ENCODE measurements at regions not wholly inside any gene's neighbourhood (a gene's known extent, or its start where the extent isn't known, plus 50 kb on each side); places are given as distances from the start of the nearest gene placed in this dataset.
A peak's percentile ranks its signal among the peaks of the same experiment; 100 is the strongest.
"Not testable (repeated sequence)": the region's sequence is repeated elsewhere in the genome, so short reads cannot be mapped to it uniquely, and the experiment has no call there.

- DNase-seq: no peak
Observed at GRCh38 chr15:79540551-79540950, 108.4 kb downstream of the MINAR1 start.

DNA sequence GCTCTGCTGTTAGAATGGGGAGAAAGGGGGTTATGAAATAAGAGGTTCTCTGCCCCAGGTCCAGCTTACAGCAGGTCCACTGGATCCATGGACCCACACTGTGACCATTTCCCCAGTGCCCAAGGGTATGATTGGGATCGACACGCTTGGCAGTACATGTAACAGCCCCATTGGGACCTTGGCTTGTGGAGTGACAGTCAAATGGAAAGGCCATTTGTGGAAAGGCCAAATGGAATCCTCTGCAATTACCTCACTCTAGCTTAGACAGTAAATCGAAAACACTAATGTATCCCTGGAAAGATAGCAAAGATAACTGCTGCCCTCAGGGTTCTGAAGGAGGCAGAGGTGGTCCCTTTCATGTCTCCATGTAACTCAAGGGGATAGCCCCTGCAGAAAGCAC is 109.1 kb downstream of the MINAR1 start:
- no peak for DNase-seq

DNA sequence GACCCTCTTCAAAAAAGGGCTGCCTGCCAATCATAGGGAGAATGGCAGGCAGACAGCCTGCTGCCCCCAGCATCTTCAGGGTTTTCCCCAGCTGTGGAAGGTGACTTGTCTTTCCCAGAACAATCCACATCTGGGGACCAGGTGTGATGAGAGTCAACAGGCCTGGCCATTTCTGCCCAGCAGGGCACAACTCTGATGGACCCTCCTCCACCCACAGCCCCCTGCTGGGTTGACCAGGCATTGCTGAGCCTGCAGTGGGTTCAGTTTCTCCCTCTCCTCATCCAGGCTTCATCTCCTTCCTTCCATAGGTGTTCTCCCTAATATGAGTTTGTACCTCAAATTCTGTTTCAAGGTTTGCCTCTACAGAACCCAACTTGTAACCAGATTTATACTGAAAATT is 111.0 kb downstream of the MINAR1 start:
- no peak for DNase-seq

DNA sequence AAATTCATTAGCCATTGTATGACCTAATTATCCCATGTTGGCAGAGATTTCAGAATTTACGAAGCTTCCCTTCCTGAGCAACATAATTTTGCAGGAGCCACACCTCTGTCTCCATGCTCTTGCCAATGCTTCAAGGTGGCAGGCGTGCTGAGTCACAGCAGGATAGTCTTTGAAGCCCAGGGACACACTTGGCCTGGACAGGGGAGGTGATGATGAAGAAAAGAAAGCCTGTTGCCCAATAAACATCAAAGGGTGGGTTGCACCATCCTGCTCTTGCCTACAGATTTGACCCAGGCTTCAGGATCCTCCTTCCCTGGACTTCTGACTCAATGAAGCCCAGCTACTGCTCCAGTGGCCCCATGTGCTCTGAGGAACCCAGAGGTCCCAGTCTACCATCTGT is 117.1 kb downstream of the MINAR1 start:
- DNase-seq: no peak

DNA sequence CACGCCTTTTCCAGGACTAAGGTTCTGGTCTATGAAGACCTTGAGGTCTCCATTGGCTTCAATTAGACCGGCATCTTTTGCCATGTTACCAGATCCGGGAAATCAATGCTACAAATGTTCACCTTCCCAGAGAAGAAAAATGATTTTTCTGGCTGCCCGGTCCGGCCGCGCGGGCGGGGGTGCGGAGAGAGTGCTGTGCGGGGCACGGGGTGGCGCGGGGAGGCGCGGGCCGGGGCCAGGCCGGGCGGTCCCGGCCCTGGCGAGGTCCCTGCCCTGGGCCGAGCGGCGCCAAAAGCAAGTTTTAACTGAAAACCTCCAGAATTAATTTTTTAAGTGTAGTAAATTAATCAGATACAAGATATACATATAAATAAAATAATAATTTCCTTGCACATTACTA is 128.2 kb downstream of the MINAR1 start:
- no peak for DNase-seq

DNA sequence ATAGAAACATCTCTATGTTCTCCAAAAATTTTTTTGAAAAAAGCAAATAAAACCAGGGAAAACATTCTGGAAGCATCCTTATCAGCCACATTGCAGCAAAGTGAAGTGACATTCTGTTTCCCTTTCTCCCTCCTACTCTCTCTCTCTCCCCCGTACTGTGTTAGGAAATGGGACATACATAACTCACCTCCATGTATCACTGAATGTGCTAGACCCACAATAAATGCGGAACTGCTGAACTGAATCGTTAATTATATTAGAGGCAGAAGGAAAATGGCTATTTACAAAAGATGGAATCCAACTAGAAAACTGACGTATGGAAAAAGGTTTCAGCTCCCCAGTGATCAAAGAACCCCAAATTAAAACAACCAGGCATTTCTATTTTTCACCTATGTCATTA is 129.8 kb downstream of the MINAR1 start:
- DNase-seq: no peak

DNA sequence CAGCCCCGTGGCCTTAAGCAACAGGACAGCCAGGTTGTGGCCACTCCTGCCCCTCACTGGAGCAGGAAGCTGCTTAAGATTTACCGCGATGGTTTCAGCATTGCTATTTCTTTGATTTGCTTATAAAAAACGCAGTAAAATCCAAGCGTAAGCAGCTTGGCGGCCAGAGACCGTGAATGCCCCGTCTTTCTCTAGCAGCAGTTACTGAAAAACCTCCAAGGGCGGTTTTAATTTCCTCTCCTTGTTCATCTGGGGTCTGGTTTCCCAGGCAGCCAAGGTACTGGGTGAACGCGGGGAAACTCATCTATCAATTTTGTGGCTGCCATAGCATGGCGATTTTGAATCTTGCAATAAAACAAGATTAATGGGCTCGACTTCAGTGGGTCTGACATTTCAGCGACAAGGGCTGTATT is 130.3 kb downstream of the MINAR1 start:
- no peak for DNase-seq

GRCh38 chr15:79562899-79563298 is 130.8 kb downstream of the MINAR1 start:
- no peak for DNase-seq

- no peak for DNase-seq
Observed at GRCh38 chr15:79570004-79570403, 137.9 kb downstream of the MINAR1 start.

DNA sequence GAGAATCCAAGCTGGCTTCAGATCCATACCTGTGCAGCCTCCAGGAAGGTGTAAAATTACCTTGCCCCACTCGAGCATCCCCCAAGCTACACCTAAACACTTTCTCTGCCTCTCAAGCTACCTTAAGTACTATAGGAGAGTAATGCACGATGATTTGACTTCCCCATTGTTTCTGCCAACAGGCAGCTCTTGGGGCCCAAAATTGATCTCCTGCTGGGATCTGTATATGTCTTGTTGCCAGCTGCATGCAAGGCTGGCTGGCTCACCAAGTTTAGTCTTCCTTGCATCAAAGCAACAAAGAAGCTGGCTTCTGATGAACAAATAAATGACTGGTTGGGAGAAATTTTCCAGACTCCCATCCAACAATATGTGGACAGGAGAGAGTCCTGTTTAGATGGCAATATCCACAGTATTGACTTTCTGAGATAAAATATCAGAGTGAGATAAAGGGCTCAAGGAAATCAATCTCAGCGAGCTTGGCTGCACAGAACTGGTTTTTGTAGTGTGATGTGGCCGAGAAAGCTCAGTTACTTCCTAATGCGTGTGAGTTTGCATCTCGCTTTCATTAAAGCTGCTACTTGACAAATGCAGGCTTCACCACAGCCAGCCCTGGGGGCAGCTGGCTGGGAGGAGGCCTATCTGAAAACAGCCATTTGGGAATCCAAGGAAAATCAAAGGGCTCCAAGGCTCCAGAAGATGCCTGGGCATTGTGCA is 140.7 kb downstream of the MINAR1 start:
- DNase-seq: no peak

- DNase-seq: not testable (repeated sequence)
Observed at GRCh38 chr15:79574431-79575273, 142.5 kb downstream of the MINAR1 start.

GRCh38 chr15:79582650-79583049 is 150.5 kb downstream of the MINAR1 start:
- no peak for DNase-seq

GRCh38 chr15:79592126-79592525 is 160.0 kb downstream of the MINAR1 start:
- DNase-seq: no peak

DNA sequence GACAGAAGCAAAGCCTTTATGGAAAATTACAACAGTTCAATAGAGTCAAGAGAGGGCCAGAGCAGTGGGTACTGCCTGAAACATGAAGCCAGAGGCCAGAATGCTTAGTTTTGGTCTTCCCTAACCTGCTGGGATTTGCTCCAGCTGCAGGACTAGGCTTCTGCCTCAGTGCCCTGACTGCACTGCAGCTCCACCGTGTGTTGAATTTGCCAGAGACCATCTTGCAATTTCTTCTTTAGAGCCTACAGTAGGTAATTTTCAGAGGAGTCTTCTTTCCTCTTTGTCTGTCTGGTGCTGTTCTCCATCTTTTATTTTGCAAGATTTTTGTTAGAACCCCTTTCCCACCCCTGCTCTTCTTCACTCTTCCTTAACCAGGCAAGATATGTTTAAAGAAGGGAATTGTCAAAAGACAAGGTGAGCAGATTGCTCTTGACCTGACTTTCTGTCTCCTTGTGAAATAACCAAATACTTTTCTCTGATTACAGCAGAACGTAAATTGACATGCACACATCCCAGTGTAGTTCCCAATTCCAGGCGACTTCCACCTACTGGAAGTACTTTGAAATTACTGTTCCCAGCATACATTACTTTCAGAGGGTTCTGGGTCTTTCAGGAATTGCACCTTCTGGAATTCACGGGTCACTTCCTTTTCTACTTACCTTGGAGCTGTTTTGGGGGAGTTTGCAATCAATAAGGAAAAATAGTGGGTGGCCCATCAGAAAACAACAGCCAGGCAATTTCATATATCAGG is 161.2 kb downstream of the MINAR1 start:
- DNase-seq: no peak

- no peak for DNase-seq
Observed at GRCh38 chr15:79595306-79595705, 163.2 kb downstream of the MINAR1 start.

- peak; percentile 59 for DNase-seq
Observed at GRCh38 chr15:79595995-79596622, 164.0 kb downstream of the MINAR1 start.

DNA sequence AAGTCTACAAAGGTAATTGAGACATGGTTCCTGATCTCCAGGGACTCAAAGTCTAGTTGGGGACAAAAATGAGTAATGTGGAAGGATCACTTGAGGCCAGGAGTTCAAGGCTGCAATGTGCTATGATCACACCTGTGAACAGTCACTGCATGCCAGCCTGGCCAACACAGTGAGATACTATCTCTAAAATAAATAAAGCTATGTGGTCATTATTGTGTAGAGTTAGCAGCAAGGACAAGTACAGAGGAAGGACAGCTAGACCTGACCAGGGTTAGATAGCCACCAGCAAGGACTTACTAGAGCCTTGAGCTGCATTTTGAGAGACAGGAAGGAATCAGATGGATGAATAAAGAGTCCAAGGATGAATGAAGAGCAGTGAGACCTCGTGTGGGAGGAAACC is 166.5 kb downstream of the MINAR1 start:
- no peak for DNase-seq

GRCh38 chr15:79601405-79602086 is 169.4 kb downstream of the MINAR1 start:
- no peak for DNase-seq

DNA sequence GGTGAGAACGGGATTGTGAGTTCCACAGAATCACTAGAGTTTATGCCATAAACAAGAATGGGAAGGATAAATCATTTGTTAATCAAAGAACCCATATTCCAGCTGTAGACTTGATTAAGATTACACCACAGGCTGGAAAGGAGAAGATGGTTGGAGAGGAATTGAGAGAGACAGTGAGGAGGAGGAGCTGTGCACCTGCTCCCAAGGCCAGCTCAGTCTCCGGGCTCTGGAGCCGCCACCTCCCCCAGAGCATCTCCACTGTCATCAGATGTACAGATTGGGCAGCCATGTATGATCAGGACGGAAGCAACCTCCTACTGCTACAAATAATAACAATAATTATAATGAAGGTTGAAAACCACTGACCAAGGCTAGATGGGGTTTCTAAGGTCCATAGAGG is 170.0 kb downstream of the MINAR1 start:
- no peak for DNase-seq

DNA sequence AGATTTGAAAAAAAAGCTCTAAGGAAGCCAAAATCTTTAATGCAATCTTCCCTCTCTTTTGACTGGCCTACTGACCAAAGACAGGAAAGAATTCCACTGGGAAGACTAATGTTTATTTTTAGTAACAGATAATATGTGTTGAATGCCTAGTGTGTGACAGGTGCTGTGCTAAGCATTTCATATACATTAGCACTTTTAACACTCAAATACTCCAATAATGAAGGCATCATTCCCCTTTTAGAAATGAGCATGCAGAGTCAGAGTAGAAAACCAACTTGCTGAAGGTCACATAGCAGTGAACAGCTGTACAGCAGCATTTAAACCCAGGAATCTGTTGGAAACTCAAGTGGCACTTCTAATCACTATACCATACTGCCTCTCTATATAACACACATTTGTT is 170.6 kb downstream of the MINAR1 start:
- no peak for DNase-seq

- DNase-seq: no peak
Observed at GRCh38 chr15:79606831-79607355, 174.8 kb downstream of the MINAR1 start.

All from stimulated activated CD8-positive, alpha-beta memory T cell treated with anti-CD3 and anti-CD28 coated beads, Interleukin-4, amount 100 ng/mL, for 48 hours (primary cell).